Sigmoid colon (tissue), 4 donors: ENCODE measurements at regions not wholly inside any gene's neighbourhood (a gene's known extent, or its start where the extent isn't known, plus 50 kb on each side); places are given as distances from the start of the nearest gene placed in this dataset.
"Not testable (repeated sequence)": the region's sequence is repeated elsewhere in the genome, so short reads cannot be mapped to it uniquely, and the experiment has no call there.

Experiments used
- EP300 ChIP-seq, 4 donors: sonication (generic); formaldehyde crosslinking; IDR thresholded peaks; one replicate each; pipeline ENCODE4 v1.6.1; 2017; ENCODE audit warnings: antibody characterized with exemption in 4 of 4
- POLR2A ChIP-seq, 2 donors: fragments of 450-650 bp; IDR thresholded peaks; one replicate each; pipeline ENCODE4 v1.6.1; 2016; ENCODE audit warnings: antibody characterized with exemption in 2 of 2, mild to moderate bottlenecking in 2 of 2, moderate library complexity in 2 of 2
- POLR2AphosphoS5 ChIP-seq, 4 donors: sonication (generic); formaldehyde crosslinking; IDR thresholded peaks; one replicate each; pipeline ENCODE4 v1.6.1; 2017; ENCODE audit warnings: antibody characterized with exemption in 4 of 4
- TF ChIP-seq, protein P1 (sequence below), 4 experiments: fragments of 450-650 bp in 3 of 4; fragments of 200-600 bp in 1 of 4; IDR thresholded peaks; one replicate each; pipeline ENCODE4 v1.5.1; 2016 to 2019; ENCODE audit warnings: antibody characterized with exemption in 4 of 4, mild to moderate bottlenecking in 3 of 4, moderate library complexity in 2 of 4

- not testable (repeated sequence) for TF ChIP-seq EP300, POLR2AphosphoS5, POLR2A (IDR thresholded peaks at IDR 0.05)
- TF ChIP-seq, protein P1, sequence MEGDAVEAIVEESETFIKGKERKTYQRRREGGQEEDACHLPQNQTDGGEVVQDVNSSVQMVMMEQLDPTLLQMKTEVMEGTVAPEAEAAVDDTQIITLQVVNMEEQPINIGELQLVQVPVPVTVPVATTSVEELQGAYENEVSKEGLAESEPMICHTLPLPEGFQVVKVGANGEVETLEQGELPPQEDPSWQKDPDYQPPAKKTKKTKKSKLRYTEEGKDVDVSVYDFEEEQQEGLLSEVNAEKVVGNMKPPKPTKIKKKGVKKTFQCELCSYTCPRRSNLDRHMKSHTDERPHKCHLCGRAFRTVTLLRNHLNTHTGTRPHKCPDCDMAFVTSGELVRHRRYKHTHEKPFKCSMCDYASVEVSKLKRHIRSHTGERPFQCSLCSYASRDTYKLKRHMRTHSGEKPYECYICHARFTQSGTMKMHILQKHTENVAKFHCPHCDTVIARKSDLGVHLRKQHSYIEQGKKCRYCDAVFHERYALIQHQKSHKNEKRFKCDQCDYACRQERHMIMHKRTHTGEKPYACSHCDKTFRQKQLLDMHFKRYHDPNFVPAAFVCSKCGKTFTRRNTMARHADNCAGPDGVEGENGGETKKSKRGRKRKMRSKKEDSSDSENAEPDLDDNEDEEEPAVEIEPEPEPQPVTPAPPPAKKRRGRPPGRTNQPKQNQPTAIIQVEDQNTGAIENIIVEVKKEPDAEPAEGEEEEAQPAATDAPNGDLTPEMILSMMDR (IDR thresholded peaks at IDR 0.05) = not testable (repeated sequence)
Observed at GRCh38 chr2:89245478-89245877, 554.0 kb downstream of the RPIA start.
